ENCODE measurements at regions not wholly inside any gene's neighbourhood (a gene's known extent, or its start where the extent isn't known, plus 50 kb on each side); places are given as distances from the start of the nearest gene placed in this dataset.
A peak's percentile ranks its signal among the peaks of the same experiment; 100 is the strongest.
"Not testable (repeated sequence)": the region's sequence is repeated elsewhere in the genome, so short reads cannot be mapped to it uniquely, and the experiment has no call there.

DNA sequence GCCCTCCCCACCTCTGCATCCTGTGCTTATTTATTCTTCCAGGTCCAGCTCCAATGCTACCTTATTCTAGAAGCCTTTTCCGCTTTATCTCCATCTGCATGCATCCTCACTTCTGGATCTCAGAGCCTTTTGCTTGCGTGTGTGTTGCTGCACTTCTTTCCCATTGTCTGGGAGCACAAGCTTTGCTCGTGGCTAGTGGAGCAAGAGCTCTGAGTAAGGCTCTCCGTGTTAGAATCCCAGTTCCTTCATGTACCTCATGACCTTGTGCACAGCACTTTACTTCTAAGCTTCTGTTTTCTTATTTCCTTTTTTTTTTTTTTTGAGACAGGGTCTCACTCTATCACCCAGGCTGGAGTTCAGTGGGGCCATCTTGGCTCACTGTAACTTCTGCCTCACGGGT is 140.0 kb upstream of the POU3F1 start:
- H3K4me3 ChIP-seq (ENCODE audit: low read depth, low read length): no peak overlapping the region
- TF ChIP-seq, protein P1, sequence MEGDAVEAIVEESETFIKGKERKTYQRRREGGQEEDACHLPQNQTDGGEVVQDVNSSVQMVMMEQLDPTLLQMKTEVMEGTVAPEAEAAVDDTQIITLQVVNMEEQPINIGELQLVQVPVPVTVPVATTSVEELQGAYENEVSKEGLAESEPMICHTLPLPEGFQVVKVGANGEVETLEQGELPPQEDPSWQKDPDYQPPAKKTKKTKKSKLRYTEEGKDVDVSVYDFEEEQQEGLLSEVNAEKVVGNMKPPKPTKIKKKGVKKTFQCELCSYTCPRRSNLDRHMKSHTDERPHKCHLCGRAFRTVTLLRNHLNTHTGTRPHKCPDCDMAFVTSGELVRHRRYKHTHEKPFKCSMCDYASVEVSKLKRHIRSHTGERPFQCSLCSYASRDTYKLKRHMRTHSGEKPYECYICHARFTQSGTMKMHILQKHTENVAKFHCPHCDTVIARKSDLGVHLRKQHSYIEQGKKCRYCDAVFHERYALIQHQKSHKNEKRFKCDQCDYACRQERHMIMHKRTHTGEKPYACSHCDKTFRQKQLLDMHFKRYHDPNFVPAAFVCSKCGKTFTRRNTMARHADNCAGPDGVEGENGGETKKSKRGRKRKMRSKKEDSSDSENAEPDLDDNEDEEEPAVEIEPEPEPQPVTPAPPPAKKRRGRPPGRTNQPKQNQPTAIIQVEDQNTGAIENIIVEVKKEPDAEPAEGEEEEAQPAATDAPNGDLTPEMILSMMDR (IDR thresholded peaks at IDR 0.05; ENCODE audit: low read depth, low read length): no peak
- DNase-seq (ENCODE audit: low read depth, low spot score): no peak
- in situ Hi-C loops (cut with HindIII; ENCODE audit: low sequenced_read_pairs): no loop called here

DNA sequence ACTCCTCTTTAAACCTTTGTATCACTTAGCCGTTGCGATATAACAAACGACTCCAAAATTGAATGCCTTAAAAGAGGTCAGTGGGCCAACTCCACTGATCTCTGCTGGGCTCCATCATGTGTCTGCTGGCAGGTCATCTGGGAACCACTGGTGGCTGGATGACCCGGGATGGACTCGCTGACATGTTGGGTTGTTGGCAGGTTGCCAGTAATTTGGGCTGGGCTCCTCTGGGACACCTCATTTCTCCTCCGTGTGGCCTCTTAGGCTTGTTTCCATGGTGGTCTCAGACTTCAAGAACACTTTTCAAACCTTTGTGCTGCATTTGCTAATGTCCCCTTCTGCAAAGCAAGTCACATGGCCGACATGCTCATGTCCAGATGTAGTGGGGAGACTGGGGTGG is 139.3 kb upstream of the POU3F1 start:
- no peak for DNase-seq (ENCODE audit: low read depth, low spot score)
- TF ChIP-seq, protein P1 (IDR thresholded peaks at IDR 0.05; ENCODE audit: low read depth, low read length): no peak
- H3K4me3 ChIP-seq (ENCODE audit: low read depth, low read length): no peak overlapping the region
- in situ Hi-C loops (cut with HindIII; ENCODE audit: low sequenced_read_pairs): no loop called here

DNA sequence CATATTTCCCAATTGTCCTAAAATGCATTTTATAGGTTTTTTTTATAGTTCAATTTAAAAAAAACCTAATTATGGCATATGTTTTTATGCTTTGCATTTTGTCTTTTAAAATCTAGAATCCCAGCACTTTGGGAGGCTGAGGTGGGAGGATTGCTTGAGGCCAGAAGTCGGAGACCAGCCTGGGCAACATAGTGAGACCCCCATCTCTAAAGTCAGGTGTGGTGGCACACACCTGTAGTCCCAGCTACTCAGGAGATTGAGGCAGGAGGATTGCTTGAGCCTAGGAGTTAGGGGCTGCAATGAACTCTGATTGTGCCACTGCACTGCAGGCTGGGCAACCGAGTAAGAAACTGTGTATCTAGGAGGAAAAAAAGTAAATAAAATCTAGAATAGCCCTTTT is 137.2 kb upstream of the POU3F1 start:
- TF ChIP-seq, protein P1 (IDR thresholded peaks at IDR 0.05; ENCODE audit: low read depth, low read length): no peak
- no peak overlapping the region for H3K4me3 ChIP-seq (ENCODE audit: low read depth, low read length)
- DNase-seq (ENCODE audit: low read depth, low spot score): no peak
- in situ Hi-C loops (cut with HindIII; ENCODE audit: low sequenced_read_pairs): no loop called here

DNA sequence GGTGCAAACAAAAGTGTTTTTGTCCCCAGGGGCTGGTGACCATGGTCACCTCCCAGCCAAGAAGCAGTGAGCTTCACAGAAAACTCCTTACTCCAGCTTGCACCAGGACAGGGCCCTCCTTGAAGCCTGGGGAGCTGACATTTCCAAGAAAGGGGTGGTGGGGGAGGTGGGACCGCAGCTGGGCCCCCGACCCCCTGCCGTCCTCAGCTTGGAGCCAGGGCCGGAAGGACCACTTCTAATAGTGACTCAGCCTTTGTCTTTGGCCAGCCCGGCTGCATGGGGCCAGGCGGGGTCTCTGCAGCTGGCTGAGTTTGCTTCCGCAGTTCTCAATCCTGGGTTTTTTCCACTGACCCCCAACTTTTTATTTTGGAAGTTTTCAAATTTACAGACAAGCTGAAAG is 136.5 kb upstream of the POU3F1 start:
- TF ChIP-seq, protein P1 (IDR thresholded peaks at IDR 0.05; ENCODE audit: low read depth, low read length): no peak
- in situ Hi-C loops (cut with HindIII; ENCODE audit: low sequenced_read_pairs): no loop called here
- DNase-seq (ENCODE audit: low read depth, low spot score): peak; percentile 31

DNA sequence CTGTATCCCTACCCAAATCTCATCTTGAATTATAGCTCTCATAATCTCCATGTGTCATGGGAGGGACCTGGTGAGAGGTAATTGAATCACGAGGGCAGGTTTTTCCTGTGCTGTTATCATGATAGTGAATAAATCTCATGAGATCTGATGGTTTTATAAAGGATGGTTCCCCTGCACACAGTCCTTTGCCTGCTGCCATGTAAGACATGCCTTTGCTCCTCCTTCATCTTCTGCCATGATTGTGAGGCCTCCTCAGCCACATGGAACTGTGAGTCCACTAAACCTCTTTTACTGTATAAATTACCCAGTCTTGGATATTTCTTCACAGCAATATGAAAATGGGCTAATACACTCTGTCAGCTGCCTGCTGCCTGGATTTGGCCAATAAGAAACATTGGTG is 133.8 kb upstream of the POU3F1 start:
- in situ Hi-C loops (cut with HindIII; ENCODE audit: low sequenced_read_pairs); DNase-seq (ENCODE audit: low read depth, low spot score); H3K4me3 ChIP-seq (ENCODE audit: low read depth, low read length): not testable (repeated sequence)

More for the DNA sequence above, 136.5 kb upstream of the POU3F1 start:
- H3K4me3 ChIP-seq (ENCODE audit: low read depth, low read length): no peak overlapping the region

DNA sequence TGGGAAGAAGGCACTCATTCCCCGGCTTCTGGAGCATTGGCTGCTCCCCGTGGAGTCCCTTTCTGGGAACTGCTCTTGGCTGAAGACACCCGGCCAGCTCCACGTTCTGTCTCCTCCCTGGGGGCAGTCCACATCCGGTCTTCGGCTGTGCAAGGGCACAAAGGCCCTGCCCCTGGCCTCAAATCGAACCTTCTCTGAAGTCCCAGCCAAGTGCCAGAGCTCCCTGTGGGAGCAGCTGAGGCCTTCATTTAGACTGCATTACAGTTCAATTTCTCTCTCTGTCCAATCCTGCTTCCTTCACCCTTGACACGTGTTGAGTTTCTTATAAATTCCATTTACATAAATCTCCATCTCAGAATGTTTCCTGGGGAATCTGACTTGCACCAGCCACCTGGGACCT is 132.9 kb upstream of the POU3F1 start:
- peak; percentile 3 for DNase-seq (ENCODE audit: low read depth, low spot score)
- TF ChIP-seq, protein P1 (IDR thresholded peaks at IDR 0.05; ENCODE audit: low read depth, low read length): no peak
- no peak overlapping the region for H3K4me3 ChIP-seq (ENCODE audit: low read depth, low read length)
- in situ Hi-C loops (cut with HindIII; ENCODE audit: low sequenced_read_pairs): no loop called here

DNA sequence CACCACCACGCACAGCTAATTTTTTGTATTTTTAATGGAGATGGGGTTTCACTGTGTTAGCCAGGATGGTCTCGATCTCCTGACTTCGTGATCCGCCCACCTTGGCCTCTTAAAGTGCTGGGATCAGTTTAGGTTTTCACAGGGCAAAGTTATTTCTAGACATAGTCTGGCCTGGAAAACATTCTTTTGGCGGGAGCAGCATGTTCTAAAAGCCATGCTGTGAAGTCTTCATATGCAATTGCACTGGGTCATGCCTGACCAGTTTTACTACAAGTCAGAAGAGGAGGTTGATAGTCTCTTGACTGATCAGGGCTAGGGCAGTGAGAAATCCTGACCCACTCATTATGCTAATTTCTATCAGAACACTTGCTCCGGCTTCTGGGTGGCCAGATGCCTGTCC is 131.6 kb upstream of the POU3F1 start:
- TF ChIP-seq, protein P1 (IDR thresholded peaks at IDR 0.05; ENCODE audit: low read depth, low read length): no peak
- DNase-seq (ENCODE audit: low read depth, low spot score): no peak
- H3K4me3 ChIP-seq (ENCODE audit: low read depth, low read length): no peak overlapping the region
- in situ Hi-C loops (cut with HindIII; ENCODE audit: low sequenced_read_pairs): no loop called here

Data from astrocyte of the spinal cord (primary cell).